Memory B cell (primary cell): ENCODE measurements at regions not wholly inside any gene's neighbourhood (a gene's known extent, or its start where the extent isn't known, plus 50 kb on each side); places are given as distances from the start of the nearest gene placed in this dataset.
"Not testable (repeated sequence)": the region's sequence is repeated elsewhere in the genome, so short reads cannot be mapped to it uniquely, and the experiment has no call there.

ENCODE experiments used
- ATAC-seq: fragments of 150-1000 bp; cut with Tn5 transposase; 2 replicates; pipeline ENCODE4 v1.10.0; 2021; ENCODE audit warnings: low read depth, mild to moderate bottlenecking, moderate library complexity
- DNase-seq, 2 donors: peaks; one replicate each; pipeline ENCODE4 v3.0.0; 2022; ENCODE audit warnings: low spot score in 2 of 2
- H3K27ac Mint-ChIP-seq: one replicate; pipeline ENCODE4 v1.8.0; 2022; ENCODE audit warnings: mild to moderate bottlenecking, moderate library complexity, mixed read lengths
- H3K27me3 Mint-ChIP-seq: one replicate; pipeline ENCODE4 v1.8.0; 2022; ENCODE audit warnings: mixed read lengths
- H3K36me3 Mint-ChIP-seq: one replicate; pipeline ENCODE4 v1.8.0; 2022; ENCODE audit warnings: mild to moderate bottlenecking, mixed read lengths
- H3K4me1 Mint-ChIP-seq: one replicate; pipeline ENCODE4 v1.8.0; 2022; ENCODE audit warnings: mixed read lengths
- H3K4me3 Mint-ChIP-seq: one replicate; pipeline ENCODE4 v1.8.0; 2022; ENCODE audit warnings: mild to moderate bottlenecking, moderate library complexity, mixed read lengths
- H3K9me3 Mint-ChIP-seq: one replicate; pipeline ENCODE4 v1.8.0; 2022; ENCODE audit warnings: mixed read lengths

DNA sequence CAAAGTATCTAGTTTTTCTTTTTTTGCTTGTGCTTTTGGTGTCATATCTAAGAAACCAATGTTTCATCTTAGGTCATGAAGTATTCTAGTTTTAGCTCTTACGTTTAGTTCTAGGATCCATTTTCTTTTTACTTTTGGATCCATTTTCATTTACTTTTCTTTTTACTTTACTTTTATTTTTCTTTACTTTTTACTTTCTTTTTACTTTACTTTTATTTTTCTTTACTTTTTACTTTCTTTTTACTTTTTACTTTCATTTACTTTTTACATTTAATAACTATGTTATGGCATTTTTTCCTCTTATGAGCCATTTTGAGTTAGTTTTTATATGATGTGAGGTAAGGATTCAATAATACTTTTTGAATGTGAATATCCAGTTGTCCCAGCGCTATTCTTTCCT lies 213.4 kb downstream of the ZFP36L2 start:
- no peak for DNase-seq
- Mint-ChIP-seq H3K36me3 (peaks cover 3% of the 10 kb centered on the region), H3K4me3 (no peak overlapping the region), H3K4me1 (peaks cover 5% of the 10 kb centered on the region), H3K27me3 (peaks cover 11% of the 10 kb centered on the region), H3K9me3 (peaks cover 5% of the 10 kb centered on the region), H3K27ac (no peak overlapping the region)
- no peak for ATAC-seq

DNA sequence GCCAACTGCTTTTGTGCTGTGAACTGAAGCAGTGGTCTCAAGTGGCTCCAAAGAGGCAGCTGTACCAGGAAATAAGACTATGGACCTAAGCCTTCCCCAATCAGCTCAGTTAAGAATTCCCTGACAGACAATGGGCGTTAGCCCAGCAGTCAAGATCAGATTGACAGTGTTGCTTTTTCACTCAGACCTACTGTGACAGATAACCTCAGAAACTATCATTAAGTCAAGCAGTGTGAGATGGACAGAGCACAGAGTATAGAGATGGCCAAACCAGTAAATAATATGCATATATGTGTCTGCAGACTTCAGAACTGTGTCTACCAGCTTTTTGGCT lies 215.3 kb downstream of the ZFP36L2 start:
- ATAC-seq: no peak

DNA sequence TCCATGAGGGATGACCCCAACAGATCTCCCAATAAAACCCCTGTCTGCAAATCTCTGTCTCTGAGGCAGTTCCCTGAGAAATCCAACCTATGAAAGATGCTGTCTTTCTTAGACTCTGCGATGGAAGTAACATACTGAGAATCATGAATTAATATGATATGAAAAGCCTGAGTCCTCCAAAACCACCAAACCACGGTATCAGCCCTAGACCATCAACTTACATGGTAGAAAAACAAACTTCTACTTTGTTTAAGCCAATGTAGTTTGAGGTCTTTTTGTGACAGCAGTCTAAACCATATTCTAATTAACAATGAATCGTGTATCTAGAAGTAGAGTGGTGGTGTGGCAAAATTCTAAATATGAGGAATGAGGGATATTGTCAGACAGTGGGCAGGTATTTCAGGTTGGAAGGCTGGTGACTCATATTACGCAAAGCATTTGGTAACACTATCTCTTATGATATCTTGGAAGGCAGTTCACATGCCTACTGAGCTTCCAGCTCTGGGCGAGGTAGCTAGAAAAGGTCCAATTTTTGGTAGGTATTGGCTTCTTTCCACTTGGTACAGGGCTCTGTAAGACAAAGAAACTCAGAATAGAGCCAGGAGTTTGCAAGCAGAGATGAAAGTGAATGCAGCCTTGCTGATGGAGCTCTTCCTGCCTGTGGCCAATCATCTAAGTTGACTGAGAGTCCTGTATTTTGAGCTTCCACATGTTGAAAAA lies 215.8 kb downstream of the ZFP36L2 start:
- DNase-seq (no peak), ATAC-seq (no peak)
- H3K36me3 Mint-ChIP-seq: peaks cover 3% of the 10 kb centered on the region
- peaks cover 5% of the 10 kb centered on the region for H3K4me1 Mint-ChIP-seq
- peaks cover 5% of the 10 kb centered on the region for H3K27me3 Mint-ChIP-seq
- H3K27ac Mint-ChIP-seq: no peak overlapping the region
- no peak overlapping the region for H3K4me3 Mint-ChIP-seq
- H3K9me3 Mint-ChIP-seq: peaks cover 5% of the 10 kb centered on the region

More for the DNA sequence above, 215.3 kb downstream of the ZFP36L2 start:
- Mint-ChIP-seq H3K27ac (no peak overlapping the region), H3K36me3 (peaks cover 3% of the 10 kb centered on the region), H3K9me3 (peaks cover 5% of the 10 kb centered on the region), H3K4me3 (no peak overlapping the region), H3K4me1 (peaks cover 5% of the 10 kb centered on the region), H3K27me3 (peaks cover 6% of the 10 kb centered on the region)
- DNase-seq: no peak

DNA sequence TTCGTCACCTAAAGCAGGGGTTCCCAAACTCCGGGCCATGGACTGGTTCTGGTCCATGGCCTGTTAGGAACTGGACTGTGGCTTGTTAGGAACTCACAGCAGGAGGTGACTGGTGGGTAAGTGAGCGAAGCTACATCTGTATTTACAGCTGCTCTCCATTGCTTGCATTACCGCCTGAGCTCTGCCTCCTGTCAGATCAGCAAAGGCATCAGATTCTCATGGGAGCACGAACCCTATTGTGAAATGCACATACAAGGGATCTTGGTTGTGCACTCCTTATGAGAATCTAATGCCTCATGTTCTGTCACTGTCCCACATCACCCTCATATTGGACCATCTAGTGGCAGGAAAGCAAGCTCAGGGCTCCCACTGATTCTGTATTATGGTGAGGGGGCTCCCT lies 217.0 kb downstream of the ZFP36L2 start:
- no peak for DNase-seq
- no peak for ATAC-seq
- peaks cover 5% of the 10 kb centered on the region for H3K9me3 Mint-ChIP-seq
- peaks cover 5% of the 10 kb centered on the region for H3K4me1 Mint-ChIP-seq
- H3K27ac Mint-ChIP-seq: no peak overlapping the region
- H3K27me3 Mint-ChIP-seq: peaks cover 5% of the 10 kb centered on the region
- H3K4me3 Mint-ChIP-seq: no peak overlapping the region
- peaks cover 3% of the 10 kb centered on the region for H3K36me3 Mint-ChIP-seq

DNA sequence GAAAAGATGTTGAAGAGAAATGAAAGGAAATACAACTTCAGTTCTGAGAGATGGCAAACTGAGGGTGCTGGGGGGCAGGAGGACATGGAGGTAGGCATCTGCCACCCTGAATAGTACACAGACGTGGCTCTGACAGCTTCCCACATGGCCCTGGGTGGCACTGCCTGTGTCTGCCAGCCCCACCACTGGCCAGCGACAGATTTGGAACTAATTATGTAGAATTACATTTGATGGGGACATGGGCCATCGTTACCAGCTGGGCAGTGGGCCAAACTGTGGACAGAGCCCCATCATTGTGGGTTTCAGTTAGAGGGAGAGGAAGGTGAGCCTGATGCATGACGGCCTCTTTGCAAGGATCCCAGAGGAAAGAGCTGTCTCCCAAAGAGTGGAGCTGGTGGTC lies 216.0 kb upstream of the HAAO start:
- Mint-ChIP-seq H3K4me1 (peaks cover 7% of the 10 kb centered on the region), H3K9me3 (peaks cover 5% of the 10 kb centered on the region), H3K27ac (no peak overlapping the region), H3K27me3 (peaks cover 5% of the 10 kb centered on the region), H3K36me3 (peaks cover 4% of the 10 kb centered on the region), H3K4me3 (no peak overlapping the region)
- DNase-seq: no peak
- no peak for ATAC-seq

DNA sequence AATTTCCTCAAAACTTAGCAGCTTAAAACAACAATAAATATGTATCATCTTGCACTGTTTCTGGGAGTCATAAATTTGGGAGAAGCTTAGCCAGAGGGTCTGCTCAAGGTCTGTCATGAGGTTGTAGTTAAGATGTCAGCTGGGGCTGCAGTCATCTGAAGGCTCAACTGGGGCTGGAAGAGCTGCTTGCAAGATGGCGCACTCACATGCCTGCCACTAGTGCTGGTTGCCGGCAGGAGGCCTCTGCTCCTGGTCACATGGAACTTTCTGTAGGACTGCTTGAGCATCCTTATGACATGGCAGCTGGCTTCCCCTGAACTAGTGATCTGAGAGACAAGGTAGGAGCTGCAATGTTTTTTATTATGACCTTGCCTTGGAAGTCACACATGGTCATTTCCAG lies 215.5 kb upstream of the HAAO start:
- no peak for ATAC-seq
- Mint-ChIP-seq H3K36me3 (peaks cover 4% of the 10 kb centered on the region), H3K4me1 (peaks cover 7% of the 10 kb centered on the region), H3K27me3 (peaks cover 5% of the 10 kb centered on the region), H3K9me3 (peaks cover 5% of the 10 kb centered on the region), H3K4me3 (no peak overlapping the region), H3K27ac (no peak overlapping the region)
- DNase-seq: no peak

DNA sequence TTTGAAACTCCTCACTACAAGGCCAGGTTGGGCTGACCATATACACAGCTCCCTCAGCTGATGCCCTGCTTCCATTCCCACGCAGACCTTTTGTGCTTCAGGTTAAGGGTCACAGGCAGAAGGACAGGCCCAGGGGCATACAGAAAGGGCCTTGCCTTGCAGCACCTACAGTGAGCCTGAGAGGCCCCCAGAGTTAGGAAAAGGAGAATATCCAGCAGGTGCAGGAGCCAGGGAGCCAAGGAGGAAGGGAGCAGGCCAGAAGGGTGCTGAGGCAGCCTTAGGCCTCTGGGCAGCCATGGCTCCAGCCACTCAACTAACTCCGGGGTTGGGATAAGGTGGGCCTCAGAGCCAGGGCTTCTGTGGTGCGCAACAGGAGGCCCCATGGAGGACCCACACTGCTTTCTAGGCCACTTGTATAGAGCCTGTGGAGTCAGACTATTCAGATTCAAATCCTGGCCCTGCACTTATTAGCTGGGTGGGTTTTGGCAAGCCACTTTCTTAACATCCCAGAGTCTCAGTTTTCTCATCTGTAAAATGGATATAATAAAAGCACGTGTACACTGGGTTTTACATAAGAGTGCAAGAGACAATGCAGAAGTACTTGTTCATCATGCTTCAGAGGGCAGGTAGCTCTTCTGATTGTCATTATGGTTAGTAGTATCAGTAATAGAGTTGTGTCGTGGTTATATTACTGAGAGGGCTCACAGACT lies 214.6 kb upstream of the HAAO start:
- peaks cover 5% of the 10 kb centered on the region for H3K9me3 Mint-ChIP-seq

DNA sequence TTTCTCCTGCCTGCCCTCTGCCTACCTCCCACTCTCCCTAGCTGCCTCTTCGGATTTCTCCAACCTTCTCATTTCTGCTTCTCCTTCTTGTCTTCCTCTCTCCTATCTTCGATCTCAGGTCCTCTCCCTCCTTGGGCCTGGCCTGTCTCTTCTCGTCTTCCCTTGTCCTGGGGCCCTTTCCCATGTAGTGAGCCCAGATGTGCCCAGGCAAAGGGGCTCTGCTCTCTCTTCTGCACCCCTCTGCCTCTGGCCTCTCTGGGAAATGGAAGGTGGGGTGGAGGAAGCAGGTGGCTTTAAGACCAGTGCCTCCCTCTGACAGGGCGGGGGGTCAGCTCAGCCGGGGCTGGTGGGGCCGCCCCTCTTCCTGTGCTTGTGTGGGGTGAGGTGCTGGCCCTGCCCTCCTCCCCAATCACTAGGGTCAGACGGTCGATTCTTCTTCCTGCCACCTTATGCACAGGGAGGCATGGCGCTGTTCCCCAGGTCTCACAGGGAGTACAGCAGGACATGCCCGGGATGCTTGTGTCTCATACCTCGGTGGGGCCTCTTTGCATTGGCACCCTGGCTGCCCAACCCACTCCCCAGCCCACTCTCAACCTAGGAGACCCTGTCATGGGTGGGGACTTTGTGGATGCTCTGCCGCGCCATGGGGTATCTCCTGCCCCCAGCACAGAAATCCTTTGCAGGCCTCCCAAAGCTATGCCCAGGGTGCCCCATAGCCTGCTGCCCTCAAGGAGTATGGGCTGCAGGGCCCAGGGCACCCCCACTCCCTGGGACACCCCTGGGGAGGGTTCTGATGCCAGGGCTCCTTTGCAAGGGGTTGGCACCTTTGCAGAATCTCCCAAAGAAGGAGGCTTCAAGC lies 213.8 kb upstream of the HAAO start:
- H3K27me3 Mint-ChIP-seq: peaks cover 5% of the 10 kb centered on the region
- ATAC-seq (no peak), DNase-seq (no peak)
- no peak overlapping the region for H3K27ac Mint-ChIP-seq
- no peak overlapping the region for H3K4me3 Mint-ChIP-seq
- peaks cover 4% of the 10 kb centered on the region for H3K36me3 Mint-ChIP-seq
- peaks cover 6% of the 10 kb centered on the region for H3K4me1 Mint-ChIP-seq
- H3K9me3 Mint-ChIP-seq: peaks cover 5% of the 10 kb centered on the region

More for the DNA sequence above, 214.6 kb upstream of the HAAO start:
- ATAC-seq: no peak
- H3K4me1 Mint-ChIP-seq: peaks cover 7% of the 10 kb centered on the region
- H3K4me3 Mint-ChIP-seq: no peak overlapping the region
- DNase-seq: no peak
- no peak overlapping the region for H3K27ac Mint-ChIP-seq
- H3K36me3 Mint-ChIP-seq: peaks cover 4% of the 10 kb centered on the region
- H3K27me3 Mint-ChIP-seq: peaks cover 5% of the 10 kb centered on the region

DNA sequence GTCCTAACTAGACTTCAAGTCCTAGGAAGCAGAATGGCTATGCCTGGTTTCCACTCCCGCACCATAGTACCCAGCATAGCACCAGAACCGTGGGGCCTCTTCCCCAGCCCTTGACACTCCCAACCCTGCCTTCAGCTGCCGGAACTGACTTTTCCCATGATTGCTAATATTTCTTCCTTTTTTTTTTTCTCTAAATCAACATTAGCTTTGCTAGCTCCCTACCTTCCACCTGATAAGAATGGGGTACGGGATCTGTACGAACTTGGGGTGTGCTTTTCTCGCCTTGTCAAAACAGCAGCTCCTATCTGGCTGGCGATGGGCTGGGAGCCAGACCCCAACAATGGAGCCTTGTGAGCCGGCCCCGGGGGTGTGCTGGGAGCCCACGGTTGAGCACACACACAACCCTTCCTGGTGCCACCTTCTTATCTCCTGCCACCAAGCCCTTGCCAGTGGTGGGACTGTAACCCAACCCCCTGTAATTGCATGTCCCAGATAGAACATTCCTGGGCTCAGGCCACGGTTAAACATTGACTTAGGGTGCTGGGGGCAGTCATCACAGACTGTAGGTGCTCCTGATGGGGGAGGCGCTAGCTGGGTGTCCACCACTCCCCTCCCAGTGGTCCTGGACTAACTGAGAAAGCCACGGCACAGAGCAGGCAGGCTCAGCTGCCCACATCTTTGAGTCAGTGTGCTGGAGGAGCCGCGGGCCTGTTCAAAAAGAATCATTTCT lies 213.0 kb upstream of the HAAO start:
- Mint-ChIP-seq H3K27ac (no peak overlapping the region), H3K9me3 (peaks cover 5% of the 10 kb centered on the region), H3K4me1 (peaks cover 2% of the 10 kb centered on the region), H3K4me3 (no peak overlapping the region), H3K36me3 (peaks cover 4% of the 10 kb centered on the region), H3K27me3 (peaks cover 5% of the 10 kb centered on the region)
- no peak for DNase-seq
- ATAC-seq: no peak

DNA sequence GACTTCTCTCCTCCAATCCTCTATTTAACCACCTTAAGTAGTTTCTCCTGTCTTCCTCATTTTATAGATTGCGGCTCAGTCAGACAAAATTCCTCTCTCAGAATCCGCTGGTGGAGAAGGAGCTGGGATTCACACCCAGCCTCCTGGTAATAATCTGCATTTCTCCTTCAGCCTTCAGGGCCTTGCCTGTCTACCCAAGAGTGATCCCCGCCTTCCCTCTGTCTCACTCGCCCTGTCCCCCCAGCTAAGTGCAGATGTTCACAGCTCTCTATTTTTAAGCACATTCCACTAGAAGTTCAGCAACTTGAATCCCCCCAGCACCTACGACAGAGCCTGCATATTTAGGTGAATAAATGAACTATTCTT lies 212.5 kb upstream of the HAAO start:
- Mint-ChIP-seq H3K27me3 (peaks cover 5% of the 10 kb centered on the region), H3K4me3 (no peak overlapping the region), H3K4me1 (peaks cover 2% of the 10 kb centered on the region), H3K27ac (no peak overlapping the region), H3K36me3 (peaks cover 4% of the 10 kb centered on the region), H3K9me3 (peaks cover 5% of the 10 kb centered on the region)
- ATAC-seq (no peak), DNase-seq (no peak)

DNA sequence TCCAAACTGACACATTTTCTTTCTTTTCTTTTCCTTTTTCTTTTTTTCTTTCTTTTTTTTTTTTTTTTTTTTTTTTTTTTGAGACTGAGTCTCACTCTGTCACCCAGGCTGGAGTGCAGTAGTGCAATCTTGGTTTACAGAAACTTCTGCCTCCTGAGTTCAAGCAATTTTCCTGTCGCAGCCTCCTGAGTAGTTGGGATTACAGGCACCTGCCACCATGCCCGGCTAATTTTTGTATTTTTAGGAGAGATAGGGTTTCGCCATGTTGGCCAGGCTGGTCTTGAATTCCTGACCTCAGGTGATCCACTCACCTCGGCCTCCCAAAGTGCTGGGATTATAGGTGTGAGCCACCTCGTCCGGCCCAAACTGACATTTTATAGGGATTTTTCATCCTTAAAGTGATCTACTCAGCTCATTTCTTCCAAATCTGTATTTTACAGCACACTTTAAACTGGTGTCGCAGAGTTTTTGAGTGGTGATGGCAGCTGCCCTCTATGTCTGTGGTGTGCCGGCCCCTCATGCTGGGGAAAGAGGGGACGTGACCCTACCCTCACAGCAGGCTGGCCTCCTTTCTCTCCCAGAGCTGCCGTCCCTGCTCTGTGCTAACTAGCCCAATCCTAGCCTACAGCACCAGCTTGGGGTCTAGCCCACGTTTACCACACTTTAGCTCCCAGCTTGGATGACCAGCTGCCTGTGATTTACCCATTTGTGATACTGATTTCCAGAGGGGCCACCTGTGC lies 211.9 kb upstream of the HAAO start:
- not testable (repeated sequence) for H3K4me1 Mint-ChIP-seq, H3K9me3 Mint-ChIP-seq, H3K27me3 Mint-ChIP-seq, DNase-seq, H3K27ac Mint-ChIP-seq, ATAC-seq, H3K36me3 Mint-ChIP-seq, H3K4me3 Mint-ChIP-seq

DNA sequence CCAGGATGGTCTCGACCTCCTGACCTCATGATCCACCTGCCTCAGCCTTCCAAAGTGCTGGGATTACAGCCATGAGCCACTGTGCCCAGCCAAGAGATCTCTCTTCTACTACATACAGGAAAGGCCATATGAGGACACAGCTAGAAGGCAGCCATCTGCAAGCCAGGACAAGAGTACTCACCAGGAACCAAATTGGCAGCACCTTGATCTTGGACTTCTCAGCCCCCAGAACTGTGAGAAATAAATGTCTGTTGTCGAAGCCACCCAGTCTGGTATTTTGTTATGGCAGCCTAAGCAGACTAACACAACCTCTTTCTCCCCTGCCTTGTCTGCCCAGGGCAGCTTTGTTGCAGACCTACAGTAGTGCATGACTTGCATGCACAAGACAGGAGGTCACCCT lies 211.3 kb upstream of the HAAO start:
- ATAC-seq: no peak
- peaks cover 5% of the 10 kb centered on the region for H3K27me3 Mint-ChIP-seq
- no peak for DNase-seq
- no peak overlapping the region for H3K4me3 Mint-ChIP-seq
- H3K4me1 Mint-ChIP-seq: peaks cover 2% of the 10 kb centered on the region
- peaks cover 4% of the 10 kb centered on the region for H3K36me3 Mint-ChIP-seq
- no peak overlapping the region for H3K27ac Mint-ChIP-seq
- peaks cover 5% of the 10 kb centered on the region for H3K9me3 Mint-ChIP-seq

DNA sequence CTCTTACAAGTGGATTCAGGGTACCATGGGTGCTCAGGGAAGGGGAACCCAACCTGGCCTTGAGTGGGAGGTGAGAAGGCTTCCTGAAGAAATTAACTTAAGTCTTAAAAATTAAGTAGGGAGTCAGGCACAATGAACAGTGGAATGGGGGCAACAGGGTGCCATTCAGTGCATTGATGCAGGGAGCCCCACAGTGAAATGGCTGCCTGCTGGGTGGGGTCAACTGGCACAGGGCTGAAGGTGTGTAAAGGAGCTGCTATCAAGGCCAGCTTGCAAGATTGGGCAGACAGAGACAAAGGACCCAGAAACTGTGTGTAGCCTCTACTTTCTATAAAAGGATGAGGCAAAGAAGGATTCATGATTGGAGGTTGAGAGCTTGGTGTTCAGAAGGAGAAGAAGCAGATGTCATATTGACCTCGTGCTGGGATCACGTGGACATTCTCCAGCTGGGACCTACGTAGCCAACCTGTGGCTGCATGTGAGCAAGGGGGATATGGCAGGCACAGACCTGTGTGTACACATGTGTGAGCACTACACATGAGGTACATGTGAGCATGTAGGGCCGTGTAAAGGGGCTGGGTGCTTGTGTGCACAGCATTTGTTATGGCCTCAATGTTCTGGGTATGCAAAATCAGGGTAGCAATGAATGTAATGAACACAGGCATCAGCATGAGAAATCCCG lies 209.5 kb upstream of the HAAO start:
- H3K4me3 Mint-ChIP-seq: no peak overlapping the region
- DNase-seq (no peak), ATAC-seq (no peak)
- H3K27me3 Mint-ChIP-seq: no peaks in the 10 kb centered on the region
- no peaks in the 10 kb centered on the region for H3K9me3 Mint-ChIP-seq
- H3K4me1 Mint-ChIP-seq: peaks cover 2% of the 10 kb centered on the region
- no peak overlapping the region for H3K27ac Mint-ChIP-seq
- H3K36me3 Mint-ChIP-seq: peaks cover 1% of the 10 kb centered on the region
